Transverse colon (tissue), 3 donors: ENCODE measurements at regions not wholly inside any gene's neighbourhood (a gene's known extent, or its start where the extent isn't known, plus 50 kb on each side); places are given as distances from the start of the nearest gene placed in this dataset.

ENCODE experiments used
- POLR2A ChIP-seq: fragments of 450-650 bp; IDR thresholded peaks from one replicate; pipeline ENCODE4 v1.6.1; 2016; ENCODE audit warnings: antibody characterized with exemption, mild to moderate bottlenecking, moderate library complexity
- TF ChIP-seq, protein P1 (sequence below), 5 experiments: fragments of 200-600 bp in 3 of 5; fragments of 450-650 bp in 2 of 5; sonication (generic) in 3 of 5; IDR thresholded peaks; 1 replicate in 2 of 5; 2 replicates in 3 of 5; pipeline ENCODE4 v1.5.1; 2016 to 2017; ENCODE audit warnings: antibody characterized with exemption in 5 of 5, inconsistent platforms in 3 of 5, mild to moderate bottlenecking in 2 of 5, moderate library complexity in 1 of 5

DNA sequence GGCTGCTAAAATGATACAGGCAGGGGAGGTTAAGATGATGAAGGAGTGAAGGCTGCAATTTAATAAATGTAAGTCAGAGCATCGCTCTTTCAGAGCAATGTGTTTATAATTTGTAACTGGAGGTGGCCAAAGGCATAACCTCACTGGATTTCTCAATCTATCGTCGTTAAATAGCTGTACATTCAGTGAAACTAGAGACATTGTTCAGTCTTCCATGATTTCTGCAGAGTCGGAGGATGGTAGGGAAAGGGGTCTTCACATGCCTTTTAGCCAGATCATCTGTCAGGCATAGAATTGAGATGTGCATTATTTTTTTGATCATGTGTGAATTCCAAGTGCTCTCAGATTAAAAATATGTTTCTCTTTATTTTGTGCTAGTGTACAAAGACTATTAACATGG lies 315.4 kb downstream of the OXSM start:
- TF ChIP-seq, protein P1, sequence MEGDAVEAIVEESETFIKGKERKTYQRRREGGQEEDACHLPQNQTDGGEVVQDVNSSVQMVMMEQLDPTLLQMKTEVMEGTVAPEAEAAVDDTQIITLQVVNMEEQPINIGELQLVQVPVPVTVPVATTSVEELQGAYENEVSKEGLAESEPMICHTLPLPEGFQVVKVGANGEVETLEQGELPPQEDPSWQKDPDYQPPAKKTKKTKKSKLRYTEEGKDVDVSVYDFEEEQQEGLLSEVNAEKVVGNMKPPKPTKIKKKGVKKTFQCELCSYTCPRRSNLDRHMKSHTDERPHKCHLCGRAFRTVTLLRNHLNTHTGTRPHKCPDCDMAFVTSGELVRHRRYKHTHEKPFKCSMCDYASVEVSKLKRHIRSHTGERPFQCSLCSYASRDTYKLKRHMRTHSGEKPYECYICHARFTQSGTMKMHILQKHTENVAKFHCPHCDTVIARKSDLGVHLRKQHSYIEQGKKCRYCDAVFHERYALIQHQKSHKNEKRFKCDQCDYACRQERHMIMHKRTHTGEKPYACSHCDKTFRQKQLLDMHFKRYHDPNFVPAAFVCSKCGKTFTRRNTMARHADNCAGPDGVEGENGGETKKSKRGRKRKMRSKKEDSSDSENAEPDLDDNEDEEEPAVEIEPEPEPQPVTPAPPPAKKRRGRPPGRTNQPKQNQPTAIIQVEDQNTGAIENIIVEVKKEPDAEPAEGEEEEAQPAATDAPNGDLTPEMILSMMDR (IDR thresholded peaks at IDR 0.05): no peak
- no peak for TF ChIP-seq POLR2A
